Right lobe of liver (tissue), 4 donors: ENCODE measurements at regions not wholly inside any gene's neighbourhood (a gene's known extent, or its start where the extent isn't known, plus 50 kb on each side); places are given as distances from the start of the nearest gene placed in this dataset.

Experiments used
- CTCF ChIP-seq, 4 donors: fragments of 200-600 bp in 3 of 4; fragments of 450-650 bp in 1 of 4; IDR thresholded peaks; one replicate each; pipeline versions ENCODE4 v1.5.1 to v1.8.0; 2016 to 2022; ENCODE audit warnings: antibody characterized with exemption in 4 of 4, mild to moderate bottlenecking in 2 of 4
- POLR2A ChIP-seq: fragments of 450-650 bp; IDR thresholded peaks from one replicate; pipeline ENCODE4 v1.6.1; 2017; ENCODE audit warnings: antibody characterized with exemption, mild to moderate bottlenecking
- donor health status: DM: no; HTN: no; CAD: no.
- donor health status: DM: no; HTN: no; CAD: no.
- donor health status: DM: no; HTN: yes; CAD: no.

- TF ChIP-seq CTCF (IDR thresholded peaks at IDR 0.05) (peak in 1 of 4 donors; percentile 9), POLR2A (no peak)
Observed at GRCh38 chr1:177432897-177433296, 262.1 kb downstream of the BRINP2 start.
